SH-SY5Y (cell line): ENCODE measurements at regions not wholly inside any gene's neighbourhood (a gene's known extent, or its start where the extent isn't known, plus 50 kb on each side); places are given as distances from the start of the nearest gene placed in this dataset.

Source experiments
- GATA2 ChIP-seq: IDR thresholded peaks from 2 replicates; pipeline ENCODE4 v1.6.1; 2011; ENCODE audit warnings: mild to moderate bottlenecking, low read depth, low read length
- GATA3 ChIP-seq: IDR thresholded peaks from 2 replicates; pipeline ENCODE4 v1.6.1; 2011; ENCODE audit warnings: low read depth, mild to moderate bottlenecking, low read length, moderate library complexity

- TF ChIP-seq GATA2 = no peak
- TF ChIP-seq GATA3 = no peak
Measured at GRCh38 chr15:29511663-29512062, 242.0 kb upstream of the NSMCE3 start.
